ENCODE measurements at regions not wholly inside any gene's neighbourhood (a gene's known extent, or its start where the extent isn't known, plus 50 kb on each side); places are given as distances from the start of the nearest gene placed in this dataset.

DNA sequence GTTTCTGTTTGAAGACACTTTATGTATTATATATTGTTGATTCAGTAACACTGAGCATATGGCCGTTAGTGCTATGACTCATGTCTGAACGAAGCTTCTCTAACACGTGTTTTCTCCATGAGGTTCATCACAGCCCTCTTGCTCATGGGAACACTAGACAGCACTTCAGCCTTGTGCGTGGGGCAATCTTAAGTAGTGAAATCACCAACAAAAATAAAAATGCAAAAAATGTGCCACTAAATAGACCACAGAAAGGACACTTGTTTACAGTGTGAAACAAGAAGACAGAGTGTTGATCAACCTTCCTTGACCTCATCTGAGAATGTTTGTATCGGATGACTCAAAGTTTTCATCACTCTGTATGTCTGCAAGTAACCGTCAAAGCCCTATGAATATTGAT, 94.5 kb downstream of the FDX1 start:
- H3K36me3 ChIP-seq, result no peaks in the 10 kb centered on the region
- DNase-seq (no peak), ATAC-seq (no peak)
- intact Hi-C loops (cut with DNase I; ENCODE audit: low total_unique reads), result no loop called here
- no peaks in the 10 kb centered on the region for H3K27me3 ChIP-seq
- no peaks in the 10 kb centered on the region for H3K4me1 ChIP-seq
- H3K27ac ChIP-seq, result no peak overlapping the region
- no peak overlapping the region for H3K4me3 ChIP-seq
- in situ Hi-C loops (cut with MboI; ENCODE audit: low sequenced_read_pairs in 4 of 4), result no loop called here
- H3K9me3 ChIP-seq, result no peaks in the 10 kb centered on the region
- no peak for TF ChIP-seq POLR2A (IDR thresholded peaks at IDR 0.05)
- TF ChIP-seq, protein P1, sequence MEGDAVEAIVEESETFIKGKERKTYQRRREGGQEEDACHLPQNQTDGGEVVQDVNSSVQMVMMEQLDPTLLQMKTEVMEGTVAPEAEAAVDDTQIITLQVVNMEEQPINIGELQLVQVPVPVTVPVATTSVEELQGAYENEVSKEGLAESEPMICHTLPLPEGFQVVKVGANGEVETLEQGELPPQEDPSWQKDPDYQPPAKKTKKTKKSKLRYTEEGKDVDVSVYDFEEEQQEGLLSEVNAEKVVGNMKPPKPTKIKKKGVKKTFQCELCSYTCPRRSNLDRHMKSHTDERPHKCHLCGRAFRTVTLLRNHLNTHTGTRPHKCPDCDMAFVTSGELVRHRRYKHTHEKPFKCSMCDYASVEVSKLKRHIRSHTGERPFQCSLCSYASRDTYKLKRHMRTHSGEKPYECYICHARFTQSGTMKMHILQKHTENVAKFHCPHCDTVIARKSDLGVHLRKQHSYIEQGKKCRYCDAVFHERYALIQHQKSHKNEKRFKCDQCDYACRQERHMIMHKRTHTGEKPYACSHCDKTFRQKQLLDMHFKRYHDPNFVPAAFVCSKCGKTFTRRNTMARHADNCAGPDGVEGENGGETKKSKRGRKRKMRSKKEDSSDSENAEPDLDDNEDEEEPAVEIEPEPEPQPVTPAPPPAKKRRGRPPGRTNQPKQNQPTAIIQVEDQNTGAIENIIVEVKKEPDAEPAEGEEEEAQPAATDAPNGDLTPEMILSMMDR (IDR thresholded peaks at IDR 0.05 in 4 of 5, conservative IDR thresholded peaks at IDR 0.05 in 1 of 5), result no peak

DNA sequence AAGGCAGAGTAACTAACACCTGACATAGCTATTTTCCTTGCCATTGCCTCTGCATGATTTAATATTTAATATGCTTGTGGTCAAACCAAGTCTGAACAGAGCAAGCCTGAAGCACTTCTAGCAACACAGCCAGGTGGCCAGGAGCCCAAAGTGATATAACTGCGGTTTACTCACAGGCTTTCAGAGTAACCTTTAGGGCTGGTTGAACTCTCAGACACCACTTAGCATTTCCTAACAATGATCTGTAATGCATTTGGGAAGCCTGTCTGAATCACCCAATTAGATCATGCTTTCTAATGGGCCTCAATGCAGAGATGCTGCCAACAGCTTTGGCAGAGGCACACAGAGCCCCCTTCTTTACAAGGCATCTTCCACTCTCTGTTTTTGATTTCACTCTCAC, 96.1 kb downstream of the FDX1 start:
- Histone ChIP-seq H3K4me3 (no peak overlapping the region), H3K36me3 (no peaks in the 10 kb centered on the region), H3K9me3 (no peaks in the 10 kb centered on the region), H3K27ac (no peak overlapping the region), H3K4me1 (no peaks in the 10 kb centered on the region), H3K27me3 (no peaks in the 10 kb centered on the region)
- TF ChIP-seq, protein P1 (IDR thresholded peaks at IDR 0.05 in 4 of 5, conservative IDR thresholded peaks at IDR 0.05 in 1 of 5), result no peak
- no peak for TF ChIP-seq POLR2A (IDR thresholded peaks at IDR 0.05)
- intact Hi-C loops (cut with DNase I; ENCODE audit: low total_unique reads) (no loop called here), in situ Hi-C loops (cut with MboI; ENCODE audit: low sequenced_read_pairs in 4 of 4) (no loop called here)
- ATAC-seq, result peak in 1 of 2 donors; percentile 59
- DNase-seq, result peak in 1 of 2 donors; percentile 44

GRCh38 chr11:110526323-110526722, 96.6 kb downstream of the FDX1 start:
- in situ Hi-C loops (cut with MboI; ENCODE audit: low sequenced_read_pairs in 4 of 4), result no loop called here
- H3K27ac ChIP-seq, result no peak overlapping the region
- no peaks in the 10 kb centered on the region for H3K27me3 ChIP-seq
- TF ChIP-seq POLR2A (IDR thresholded peaks at IDR 0.05), result no peak
- TF ChIP-seq, protein P1 (IDR thresholded peaks at IDR 0.05 in 4 of 5, conservative IDR thresholded peaks at IDR 0.05 in 1 of 5), result no peak
- no peaks in the 10 kb centered on the region for H3K4me1 ChIP-seq
- H3K36me3 ChIP-seq, result no peaks in the 10 kb centered on the region
- ATAC-seq (no peak), DNase-seq (no peak)
- no peak overlapping the region for H3K4me3 ChIP-seq
- H3K9me3 ChIP-seq, result no peaks in the 10 kb centered on the region
- intact Hi-C loops (cut with DNase I; ENCODE audit: low total_unique reads), result no loop called here
